GM12875 (cell line): ENCODE measurements at regions not wholly inside any gene's neighbourhood (a gene's known extent, or its start where the extent isn't known, plus 50 kb on each side); places are given as distances from the start of the nearest gene placed in this dataset.

Experiments
- H3K4me3 ChIP-seq: one replicate; pipeline ENCODE4 v1.5.1; 2011; ENCODE audit warnings: low read depth, low read length, control low read depth
- CTCF ChIP-seq: IDR thresholded peaks from 2 replicates; pipeline ENCODE4 v1.5.1; 2011; ENCODE audit warnings: low read depth, mild to moderate bottlenecking, control low read depth, inconsistent platforms, low read length, moderate library complexity, borderline replicate concordance; ENCODE audit not compliant: insufficient read depth

- no peak overlapping the region for H3K4me3 ChIP-seq
- no peak for TF ChIP-seq CTCF
Measured at GRCh38 chr2:7348761-7349160, 431.5 kb downstream of the RNF144A start.

GRCh38 chr2:7352191-7352590 lies 435.0 kb downstream of the RNF144A start:
- H3K4me3 ChIP-seq: no peak overlapping the region
- TF ChIP-seq CTCF: no peak

GRCh38 chr2:7353571-7353970 lies 436.4 kb downstream of the RNF144A start:
- no peak overlapping the region for H3K4me3 ChIP-seq
- no peak for TF ChIP-seq CTCF

- TF ChIP-seq CTCF: no peak
- no peak overlapping the region for H3K4me3 ChIP-seq
Measured at GRCh38 chr2:7355781-7356180, 438.6 kb downstream of the RNF144A start.

- TF ChIP-seq CTCF: no peak
- no peak overlapping the region for H3K4me3 ChIP-seq
Measured at GRCh38 chr2:7356909-7357584, 439.8 kb downstream of the RNF144A start.

- TF ChIP-seq CTCF: no peak
Measured at GRCh38 chr2:7357993-7358392, 440.8 kb downstream of the RNF144A start.

GRCh38 chr2:7358865-7359447 lies 441.7 kb downstream of the RNF144A start:
- TF ChIP-seq CTCF: no peak
- no peak overlapping the region for H3K4me3 ChIP-seq

More at GRCh38 chr2:7357993-7358392, 440.8 kb downstream of the RNF144A start:
- H3K4me3 ChIP-seq: no peak overlapping the region
